ENCODE measurements at regions not wholly inside any gene's neighbourhood (a gene's known extent, or its start where the extent isn't known, plus 50 kb on each side); places are given as distances from the start of the nearest gene placed in this dataset.

DNA sequence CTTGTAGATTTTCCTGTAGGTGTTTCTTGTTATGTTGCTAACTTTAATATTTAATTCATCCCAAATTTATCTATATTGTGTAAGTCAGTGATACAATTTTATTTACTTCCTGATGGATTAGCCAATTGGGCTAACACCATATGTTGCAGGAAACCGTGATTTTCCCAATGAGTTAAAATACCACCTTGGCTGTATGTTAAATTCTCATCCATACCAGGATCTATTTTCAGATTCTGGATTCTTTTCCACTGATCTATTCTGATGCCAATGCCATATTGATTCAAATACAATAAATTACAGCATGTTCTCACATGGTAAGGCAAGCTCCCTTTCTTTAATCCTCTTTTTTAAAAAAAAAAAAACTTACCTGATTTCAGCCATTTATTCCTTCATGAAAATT lies 85.8 kb upstream of the DNAJC10 start:
- TF ChIP-seq POLR2A (IDR thresholded peaks at IDR 0.05) (no peak), EP300 (IDR thresholded peaks at IDR 0.05) (no peak), POLR2AphosphoS5 (IDR thresholded peaks at IDR 0.05) (no peak)
- TF ChIP-seq, protein P1, sequence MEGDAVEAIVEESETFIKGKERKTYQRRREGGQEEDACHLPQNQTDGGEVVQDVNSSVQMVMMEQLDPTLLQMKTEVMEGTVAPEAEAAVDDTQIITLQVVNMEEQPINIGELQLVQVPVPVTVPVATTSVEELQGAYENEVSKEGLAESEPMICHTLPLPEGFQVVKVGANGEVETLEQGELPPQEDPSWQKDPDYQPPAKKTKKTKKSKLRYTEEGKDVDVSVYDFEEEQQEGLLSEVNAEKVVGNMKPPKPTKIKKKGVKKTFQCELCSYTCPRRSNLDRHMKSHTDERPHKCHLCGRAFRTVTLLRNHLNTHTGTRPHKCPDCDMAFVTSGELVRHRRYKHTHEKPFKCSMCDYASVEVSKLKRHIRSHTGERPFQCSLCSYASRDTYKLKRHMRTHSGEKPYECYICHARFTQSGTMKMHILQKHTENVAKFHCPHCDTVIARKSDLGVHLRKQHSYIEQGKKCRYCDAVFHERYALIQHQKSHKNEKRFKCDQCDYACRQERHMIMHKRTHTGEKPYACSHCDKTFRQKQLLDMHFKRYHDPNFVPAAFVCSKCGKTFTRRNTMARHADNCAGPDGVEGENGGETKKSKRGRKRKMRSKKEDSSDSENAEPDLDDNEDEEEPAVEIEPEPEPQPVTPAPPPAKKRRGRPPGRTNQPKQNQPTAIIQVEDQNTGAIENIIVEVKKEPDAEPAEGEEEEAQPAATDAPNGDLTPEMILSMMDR (IDR thresholded peaks at IDR 0.05), result no peak
- WGBS, 5 donors, result 76 to 91% (median 81%) methylated on average over 1 of the region's 1 CpG
- intact Hi-C loops (cut with DNase I; ENCODE audit: low total_unique reads), result no loop called here
- no peak for DNase-seq
- Histone ChIP-seq H3K4me1 (no peaks in the 10 kb centered on the region), H3K27me3 (no peaks in the 10 kb centered on the region), H3K9me3 (no peaks in the 10 kb centered on the region), H3K4me3 (no peak overlapping the region), H3K27ac (no peak overlapping the region), H3K36me3 (no peaks in the 10 kb centered on the region)

DNA sequence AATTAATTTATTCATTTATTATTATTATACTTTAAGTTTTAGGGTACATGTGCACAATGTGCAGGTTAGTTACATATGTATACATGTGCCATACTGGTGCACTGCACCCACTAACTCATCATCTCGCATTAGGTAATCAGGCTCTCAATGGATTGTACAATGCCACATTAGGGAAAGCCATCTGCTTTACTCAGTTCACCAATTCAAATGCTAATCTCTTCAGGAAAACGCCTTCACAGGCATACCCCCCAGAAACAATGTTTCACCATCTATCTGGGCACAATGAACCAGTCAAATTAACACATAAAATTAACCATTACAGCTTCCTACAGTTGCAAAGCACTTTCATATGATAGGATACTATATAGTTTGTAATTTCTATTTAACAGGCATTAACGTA lies 84.8 kb upstream of the DNAJC10 start:
- TF ChIP-seq POLR2AphosphoS5 (IDR thresholded peaks at IDR 0.05), result no peak
- no peak for TF ChIP-seq EP300 (IDR thresholded peaks at IDR 0.05)
- TF ChIP-seq, protein P1 (IDR thresholded peaks at IDR 0.05), result no peak
- TF ChIP-seq POLR2A (IDR thresholded peaks at IDR 0.05), result no peak
- H3K4me1 ChIP-seq, result no peaks in the 10 kb centered on the region
- WGBS, 5 donors, result 70 to 80% (median 73%) methylated on average over 3 of the region's 3 CpGs
- DNase-seq, result no peak
- H3K27ac ChIP-seq, result no peak overlapping the region
- no peak overlapping the region for H3K4me3 ChIP-seq
- H3K27me3 ChIP-seq, result no peaks in the 10 kb centered on the region
- H3K36me3 ChIP-seq, result no peaks in the 10 kb centered on the region
- no peaks in the 10 kb centered on the region for H3K9me3 ChIP-seq
- intact Hi-C loops (cut with DNase I; ENCODE audit: low total_unique reads), result no loop called here

DNA sequence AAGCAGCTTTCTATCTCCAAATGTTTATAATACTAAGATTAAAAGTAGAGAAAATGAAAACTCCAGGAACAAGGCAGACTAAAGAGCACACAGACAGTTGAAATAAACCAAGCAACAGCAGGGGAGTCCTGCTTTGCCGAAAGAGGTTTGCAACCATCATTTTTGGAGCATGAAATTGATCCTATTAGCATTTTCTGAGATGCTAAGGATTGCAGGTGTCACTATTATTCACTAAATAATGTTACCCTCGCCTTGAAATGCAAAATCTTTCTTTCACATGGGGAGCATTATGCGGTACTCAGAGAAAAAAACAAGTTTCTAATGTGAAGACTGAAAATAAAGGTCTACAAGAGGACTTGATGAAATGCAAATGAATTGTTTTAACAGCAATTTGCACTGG lies 81.7 kb upstream of the DNAJC10 start:
- 73 to 82% (median 75%) methylated on average over 3 of the region's 3 CpGs for WGBS, 5 donors
- Histone ChIP-seq H3K9me3 (no peaks in the 10 kb centered on the region), H3K4me1 (no peaks in the 10 kb centered on the region), H3K4me3 (no peak overlapping the region), H3K36me3 (no peaks in the 10 kb centered on the region), H3K27ac (no peak overlapping the region), H3K27me3 (no peaks in the 10 kb centered on the region)
- intact Hi-C loops (cut with DNase I; ENCODE audit: low total_unique reads), result no loop called here
- TF ChIP-seq POLR2A (IDR thresholded peaks at IDR 0.05), result no peak
- no peak for DNase-seq

DNA sequence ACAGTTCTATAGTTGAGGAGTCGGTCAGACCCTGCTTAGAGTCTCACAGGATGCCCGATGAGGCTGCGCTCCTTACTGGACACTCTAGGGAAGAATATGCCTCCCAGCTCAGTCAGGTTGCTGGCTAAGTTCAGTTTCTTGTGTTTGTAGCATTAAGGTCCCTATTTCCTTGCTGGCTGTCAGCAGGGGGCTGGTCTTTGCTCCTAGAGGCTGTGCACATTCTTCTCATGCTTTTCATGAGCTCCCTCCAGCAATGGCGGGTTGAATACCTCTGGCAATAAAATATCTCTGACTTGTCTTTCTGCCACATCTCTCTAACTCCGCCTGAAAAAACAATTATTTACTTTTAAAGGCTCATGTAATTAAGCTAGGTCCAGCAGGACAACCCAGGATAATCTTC lies 79.4 kb upstream of the DNAJC10 start:
- no peak overlapping the region for H3K27ac ChIP-seq
- DNase-seq, result no peak
- no peak overlapping the region for H3K4me3 ChIP-seq
- intact Hi-C loops (cut with DNase I; ENCODE audit: low total_unique reads), result no loop called here
- H3K9me3 ChIP-seq, result no peaks in the 10 kb centered on the region
- no peaks in the 10 kb centered on the region for H3K4me1 ChIP-seq
- H3K36me3 ChIP-seq, result no peaks in the 10 kb centered on the region
- H3K27me3 ChIP-seq, result no peaks in the 10 kb centered on the region
- WGBS, 5 donors, result 64 to 80% (median 68%) methylated on average over 5 of the region's 5 CpGs
- TF ChIP-seq POLR2AphosphoS5 (IDR thresholded peaks at IDR 0.05) (no peak), EP300 (IDR thresholded peaks at IDR 0.05) (no peak)
- TF ChIP-seq, protein P1 (IDR thresholded peaks at IDR 0.05), result no peak

DNA sequence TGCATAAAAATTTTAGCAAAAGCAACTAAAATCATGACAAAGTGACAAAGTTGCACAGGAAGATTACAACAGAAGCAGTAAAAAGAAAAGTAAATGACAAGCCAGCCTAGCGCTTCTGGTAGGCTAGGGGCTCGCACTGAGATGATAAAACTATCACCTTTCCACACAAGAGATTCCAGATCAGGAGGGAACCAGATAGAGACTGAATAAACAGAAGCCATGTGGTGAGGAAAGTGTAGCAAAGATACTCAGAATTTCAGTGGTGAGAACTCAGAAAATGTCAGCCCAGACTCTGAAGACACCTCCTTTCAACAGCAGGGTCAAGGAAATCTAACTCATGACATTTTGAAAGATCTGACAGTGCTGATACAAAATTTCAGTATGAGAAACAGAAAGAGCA lies 77.4 kb upstream of the DNAJC10 start:
- intact Hi-C loops (cut with DNase I; ENCODE audit: low total_unique reads), result no loop called here
- Histone ChIP-seq H3K4me3 (no peak overlapping the region), H3K9me3 (no peaks in the 10 kb centered on the region), H3K36me3 (no peaks in the 10 kb centered on the region), H3K27ac (no peak overlapping the region), H3K27me3 (no peaks in the 10 kb centered on the region), H3K4me1 (no peaks in the 10 kb centered on the region)
- TF ChIP-seq EP300 (IDR thresholded peaks at IDR 0.05), result no peak
- TF ChIP-seq POLR2A (IDR thresholded peaks at IDR 0.05), result no peak
- TF ChIP-seq POLR2AphosphoS5 (IDR thresholded peaks at IDR 0.05), result no peak
- TF ChIP-seq, protein P1 (IDR thresholded peaks at IDR 0.05), result no peak
- DNase-seq, result no peak
- 64 to 85% (median 76%) methylated on average over 2 of the region's 2 CpGs for WGBS, 5 donors

Measured in stomach (tissue), 8 donors.